ENCODE measurements at regions not wholly inside any gene's neighbourhood (a gene's known extent, or its start where the extent isn't known, plus 50 kb on each side); places are given as distances from the start of the nearest gene placed in this dataset.

- no peak for DNase-seq
Measured at GRCh38 chr5:156094001-156094400, 233.0 kb upstream of the SGCD start.

DNA sequence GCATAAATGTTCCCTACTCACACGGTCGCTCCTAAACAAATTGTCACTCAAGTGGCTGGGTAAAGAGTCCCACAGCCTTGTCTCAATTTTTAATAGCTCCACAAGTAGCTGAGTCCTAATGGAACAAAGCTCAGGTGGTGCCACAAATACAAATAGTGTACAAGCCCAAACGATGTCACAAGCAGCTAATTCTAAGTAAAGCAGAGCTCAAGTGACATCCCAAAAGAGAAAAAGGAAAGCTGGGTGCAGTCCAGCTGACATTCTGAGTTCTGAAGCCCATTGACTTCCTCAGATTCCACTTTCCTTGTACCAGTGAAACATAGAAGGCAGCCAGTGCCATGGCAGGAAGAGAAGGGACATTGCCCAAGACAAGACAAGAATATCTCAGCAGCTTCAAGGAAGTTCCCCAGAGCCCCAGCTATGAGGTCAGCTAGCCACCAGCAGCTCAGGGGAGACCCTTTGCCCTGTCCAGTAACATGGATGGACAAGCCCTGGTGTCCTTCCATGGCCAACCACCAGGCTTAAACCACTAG, 231.2 kb upstream of the SGCD start:
- DNase-seq, result no peak

- no peak for DNase-seq
Measured at GRCh38 chr5:156096259-156096658, 230.7 kb upstream of the SGCD start.

GRCh38 chr5:156103155-156103885, 223.6 kb upstream of the SGCD start:
- no peak for DNase-seq

- DNase-seq, result no peak
Measured at GRCh38 chr5:156109317-156110023, 217.5 kb upstream of the SGCD start.

DNA sequence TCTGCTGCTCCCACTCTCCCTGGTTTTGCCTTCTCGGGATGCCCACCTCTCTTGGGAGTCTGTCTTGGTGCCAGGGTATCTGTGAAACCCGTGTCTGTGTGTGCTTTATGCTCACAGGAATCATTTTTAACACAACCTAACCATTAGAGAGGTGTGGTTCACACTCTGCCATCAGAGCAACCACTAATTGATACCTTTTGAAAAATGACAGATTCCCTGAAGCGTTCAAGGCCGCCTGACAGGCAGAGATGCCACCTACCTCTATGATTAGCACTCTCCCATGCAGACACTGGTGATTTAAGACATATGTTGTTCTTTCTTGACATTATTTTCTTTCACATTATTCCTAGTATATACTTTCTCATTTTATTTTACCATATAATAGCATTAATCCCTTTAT, 207.3 kb upstream of the SGCD start:
- no peak for DNase-seq

GRCh38 chr5:156120777-156121176, 206.2 kb upstream of the SGCD start:
- DNase-seq, result no peak

- no peak for DNase-seq
Measured at GRCh38 chr5:156121234-156121633, 205.7 kb upstream of the SGCD start.

- DNase-seq, result no peak
Measured at GRCh38 chr5:156121882-156122281, 205.1 kb upstream of the SGCD start.

DNA sequence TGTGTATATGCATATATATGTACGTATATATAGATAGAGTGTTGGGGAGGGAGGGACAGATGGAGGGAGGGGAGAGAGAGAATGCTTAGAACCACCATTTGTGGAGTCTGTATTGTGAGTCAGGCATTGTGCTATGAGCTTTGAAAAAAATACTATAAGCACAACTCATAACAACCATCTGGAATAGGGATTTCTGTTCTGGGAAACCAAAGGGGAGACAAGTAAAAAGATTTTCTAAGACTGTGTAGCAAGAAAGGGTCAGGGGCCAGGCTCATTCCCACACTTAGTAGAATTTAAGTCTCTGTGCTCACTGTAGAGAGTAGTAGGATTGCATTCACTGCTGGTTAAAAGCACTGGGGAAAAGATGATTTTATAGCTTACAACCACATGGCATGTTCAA, 202.3 kb upstream of the SGCD start:
- DNase-seq, result no peak

DNA sequence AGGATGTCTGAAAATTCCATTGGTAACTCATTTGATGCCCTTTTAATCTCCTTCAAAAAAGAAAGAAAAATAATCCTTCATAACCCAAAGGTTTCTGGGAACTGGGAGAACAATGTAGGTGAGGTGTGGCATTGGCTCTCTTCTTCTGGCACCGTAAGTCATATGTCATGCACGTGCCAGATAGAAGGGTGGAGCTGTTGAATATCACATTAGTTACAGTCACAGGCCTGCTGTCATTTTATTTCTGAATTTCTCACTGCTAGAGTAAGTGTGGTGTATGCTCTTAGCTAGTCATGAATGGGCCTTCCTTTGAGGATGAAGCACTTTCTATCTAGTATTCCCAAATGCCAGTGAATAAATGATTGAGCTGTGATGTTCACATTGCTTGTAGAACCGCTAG, 201.8 kb upstream of the SGCD start:
- DNase-seq, result no peak

DNA sequence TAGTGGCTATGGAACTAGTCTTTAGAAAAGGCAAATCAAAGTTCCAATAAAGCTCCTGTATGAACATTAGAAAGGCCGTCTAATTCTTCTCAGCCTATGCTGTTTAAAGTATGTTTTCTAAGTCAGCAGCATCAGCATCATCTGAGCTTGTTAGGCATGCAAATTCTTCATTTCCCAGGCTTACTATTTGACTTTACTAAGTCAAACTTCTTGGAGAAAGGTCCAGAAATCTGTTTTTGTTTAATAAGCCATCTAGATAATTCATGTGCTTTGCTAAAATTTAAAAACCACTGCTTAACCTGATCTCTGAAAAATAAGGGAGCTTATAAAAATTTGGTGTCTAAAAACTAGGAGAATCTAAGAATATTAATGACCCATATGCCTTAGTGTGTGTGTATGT, 200.2 kb upstream of the SGCD start:
- DNase-seq, result no peak

DNA sequence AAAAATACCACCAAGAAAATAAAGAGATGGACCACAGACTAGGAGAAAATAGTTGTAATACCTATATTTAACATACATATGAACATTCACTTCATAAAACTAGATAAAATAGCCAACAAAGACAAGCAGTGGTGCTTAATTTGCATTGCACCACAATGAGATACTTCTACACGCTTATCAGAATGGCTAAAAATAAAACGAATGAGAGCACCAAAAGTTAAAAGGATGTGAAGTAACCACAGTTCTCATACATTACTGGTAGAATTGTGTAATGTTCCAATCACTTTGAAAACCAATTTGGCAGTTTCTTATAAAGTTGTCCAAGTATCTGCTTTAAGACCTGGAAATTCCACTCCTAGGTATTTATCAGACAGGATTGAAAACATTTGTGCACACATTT, 198.9 kb upstream of the SGCD start:
- DNase-seq, result no peak

DNA sequence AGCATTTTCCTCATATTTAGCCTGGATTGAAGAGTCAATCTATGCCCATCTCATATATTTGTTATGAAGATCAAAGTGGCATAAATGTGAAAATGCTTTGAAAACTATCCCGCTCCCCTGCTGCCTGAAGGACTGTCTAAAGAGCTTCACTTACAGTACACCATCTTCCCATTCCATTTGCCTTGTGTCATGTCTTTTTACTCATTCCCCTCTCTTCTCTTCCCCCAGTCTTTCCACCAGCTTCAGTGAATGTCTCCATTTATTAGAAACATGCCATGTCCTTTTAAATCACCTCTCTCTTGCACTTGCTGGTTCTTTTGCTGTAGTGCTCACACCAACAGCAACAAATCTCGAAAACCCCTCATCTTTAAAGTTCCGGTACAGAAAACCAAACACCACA, 192.7 kb upstream of the SGCD start:
- DNase-seq, result no peak

DNA sequence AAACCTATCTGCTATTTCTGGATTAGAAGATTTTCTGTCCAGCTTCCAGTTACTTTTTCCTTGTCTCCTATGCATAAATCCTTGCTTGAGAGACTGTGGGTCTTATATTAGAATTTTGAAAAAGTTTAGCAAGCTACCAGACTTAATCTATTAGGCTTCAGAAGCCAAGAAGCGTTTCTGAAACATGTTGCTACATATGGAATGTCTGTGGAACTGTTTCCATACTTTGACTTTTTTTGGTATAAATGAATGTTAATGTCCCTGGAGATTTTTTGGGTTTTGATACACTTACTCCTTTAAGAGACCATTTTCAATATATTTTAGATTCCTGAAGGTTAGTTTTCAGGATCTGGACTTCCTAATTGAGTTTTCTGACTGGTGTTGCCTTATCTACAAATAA, 191.4 kb upstream of the SGCD start:
- no peak for DNase-seq

- DNase-seq, result no peak
Measured at GRCh38 chr5:156137071-156137869, 189.7 kb upstream of the SGCD start.

DNA sequence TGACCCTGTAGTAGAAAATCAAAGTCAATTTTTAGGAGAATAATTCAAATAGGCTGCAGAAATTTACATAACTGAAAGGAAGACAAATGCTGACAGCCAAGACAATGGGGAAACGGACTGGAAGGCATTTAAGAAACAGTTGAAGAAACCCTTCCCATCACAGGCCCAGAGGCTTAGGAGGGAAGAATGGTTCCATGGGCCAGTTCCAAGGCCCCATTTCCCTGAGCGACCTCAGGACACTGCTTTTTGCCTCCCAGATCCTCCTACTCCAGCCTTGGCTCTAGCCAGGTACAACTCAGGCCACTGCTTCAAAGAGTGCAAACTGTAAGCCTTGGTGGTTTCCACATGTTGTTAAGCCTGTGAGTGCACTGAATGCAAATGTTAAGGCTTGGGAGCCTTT, 184.1 kb upstream of the SGCD start:
- no peak for DNase-seq

DNA sequence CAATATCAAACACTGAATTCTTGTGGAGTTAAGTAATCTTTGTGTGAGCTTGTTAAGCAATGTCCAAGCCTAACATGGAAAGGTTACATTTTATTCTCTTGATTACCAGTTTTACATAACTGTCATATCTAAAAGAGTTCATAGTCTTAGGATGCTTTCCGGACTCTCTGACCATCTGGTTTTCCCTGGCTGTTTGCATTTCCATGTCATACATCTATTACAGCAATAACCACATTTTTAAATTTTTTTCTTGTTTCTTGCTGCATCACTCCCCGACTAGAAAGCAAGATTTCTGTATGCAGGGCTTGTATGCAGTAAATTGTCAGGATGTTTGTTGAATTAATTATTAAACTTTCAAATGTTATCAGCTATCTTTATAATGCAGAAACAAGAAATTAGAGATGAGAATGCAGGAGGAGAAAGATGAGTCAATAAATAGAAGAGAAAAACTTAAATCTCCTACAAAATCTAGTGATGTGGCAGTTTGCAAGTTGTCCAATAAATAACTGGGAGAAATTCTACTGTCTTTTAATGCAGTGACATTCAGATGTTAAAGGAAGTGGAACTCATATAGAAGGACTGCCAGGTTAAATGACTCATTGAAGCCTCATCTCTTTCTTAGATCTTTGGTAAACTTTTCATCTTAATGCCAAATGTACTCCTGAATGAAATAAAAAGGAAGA, 179.6 kb upstream of the SGCD start:
- DNase-seq, result no peak

DNA sequence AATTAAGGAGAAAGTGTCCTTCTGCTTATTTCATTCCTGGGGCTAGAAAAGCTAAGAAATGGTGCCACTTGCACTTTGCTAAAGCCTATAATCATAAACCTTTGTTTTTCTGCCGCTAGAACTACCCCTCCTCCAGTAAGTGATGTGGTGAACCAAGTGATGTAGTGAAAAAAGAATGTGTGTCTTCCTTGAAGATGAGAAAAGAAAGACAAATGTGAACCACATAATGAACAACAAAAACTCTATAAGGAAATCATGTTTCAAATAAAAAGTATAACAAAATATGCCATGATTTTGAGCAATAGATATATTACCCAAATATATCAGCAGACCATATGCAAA, 179.0 kb upstream of the SGCD start:
- no peak for DNase-seq

GRCh38 chr5:156148301-156148700, 178.7 kb upstream of the SGCD start:
- no peak for DNase-seq

DNA sequence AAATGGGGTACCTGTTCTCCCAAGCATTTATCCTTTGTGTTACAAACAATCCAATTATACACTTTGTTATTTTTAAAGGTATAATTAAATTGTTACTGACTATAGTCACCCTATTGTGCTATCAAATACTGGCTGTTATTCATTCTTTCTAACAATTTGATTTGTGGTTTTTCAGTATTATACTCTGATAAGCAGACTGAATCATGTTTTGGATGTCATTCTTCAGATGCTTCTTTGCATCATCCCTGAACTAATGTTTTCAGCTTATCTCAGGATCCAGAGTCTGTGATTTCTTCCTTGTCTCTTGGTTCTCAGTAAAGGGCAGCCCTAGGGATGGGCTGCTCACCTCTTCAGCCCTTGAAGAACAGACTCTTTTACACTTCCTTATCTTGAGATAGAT, 177.8 kb upstream of the SGCD start:
- DNase-seq, result no peak

DNA sequence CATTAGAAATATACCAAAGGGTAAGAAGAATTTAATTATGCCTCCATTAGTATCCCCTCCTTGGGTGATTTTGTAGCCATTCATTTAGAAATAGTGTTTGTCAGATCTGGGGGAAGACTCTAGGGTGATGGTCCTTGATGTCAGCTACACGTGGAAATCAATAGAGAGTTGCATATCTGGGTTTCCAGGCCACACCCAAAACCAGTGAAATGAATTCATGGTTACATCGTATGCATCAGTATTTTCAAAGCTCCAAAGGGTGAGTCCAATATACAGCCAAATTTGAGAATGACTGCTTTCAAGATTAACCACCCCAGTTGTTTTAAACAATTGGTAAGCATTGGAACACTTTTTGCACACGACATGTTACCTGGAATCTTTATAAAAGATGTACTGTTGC, 173.4 kb upstream of the SGCD start:
- no peak for DNase-seq

DNA sequence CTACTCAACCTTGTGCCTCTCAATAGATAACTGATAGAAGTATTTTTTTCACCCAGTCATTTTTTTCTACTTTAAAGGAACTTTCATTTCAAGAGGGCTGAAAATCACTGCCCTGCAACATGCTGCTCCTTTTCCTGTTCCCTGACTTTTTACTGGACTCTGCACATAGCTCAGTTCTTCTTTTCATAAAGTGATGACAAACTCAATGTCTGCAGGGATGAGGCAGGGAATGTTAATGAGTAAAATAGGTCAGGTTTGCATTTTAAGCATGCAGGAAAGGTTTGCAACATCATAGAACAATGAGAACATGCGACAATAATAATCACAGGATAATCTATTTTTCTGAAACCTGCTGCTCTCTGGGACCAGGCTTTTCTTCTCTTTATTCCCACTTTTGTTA, 172.2 kb upstream of the SGCD start:
- DNase-seq, result no peak

Measured in hematopoietic multipotent progenitor cell treated with erythropoietin and hydrocortisone succinate and interleukin-3 and kit ligand, for 4 days (in vitro differentiated cells).